AG04449 (cell line): ENCODE measurements at regions not wholly inside any gene's neighbourhood (a gene's known extent, or its start where the extent isn't known, plus 50 kb on each side); places are given as distances from the start of the nearest gene placed in this dataset.
"Not testable (repeated sequence)": the region's sequence is repeated elsewhere in the genome, so short reads cannot be mapped to it uniquely, and the experiment has no call there.

ENCODE experiments used
- CTCF ChIA-PET: fragments of 350-600 bp; formaldehyde crosslinking; extraction: SDS; loops from one replicate; lab custom pipeline; 2021; ENCODE audit warnings: antibody characterized with exemption; lab: Yijun Ruan, JAX
- POLR2A ChIA-PET: fragments of 400-600, 350-600 bp; formaldehyde crosslinking; extraction: SDS; loops from one replicate; lab custom pipeline; 2020; ENCODE audit warnings: antibody characterized with exemption, inconsistent platforms; lab: Yijun Ruan, JAX
- DNase-seq: peaks from one replicate; pipeline ENCODE4 v3.0.0-alpha.2; 2010; ENCODE audit warnings: low read depth, low spot score
- H3K4me3 ChIP-seq: 2 replicates; pipeline ENCODE4 v1.5.1; 2011; ENCODE audit warnings: low read depth, mild to moderate bottlenecking, control low read depth, low read length
- TF ChIP-seq, protein P1 (sequence below): IDR thresholded peaks from one replicate; pipeline ENCODE4 v1.5.1; 2011; ENCODE audit warnings: mild to moderate bottlenecking, moderate library complexity, low read length, control low read depth, inconsistent platforms; ENCODE audit not compliant: insufficient read depth; ENCODE audit errors: missing control alignments

DNA sequence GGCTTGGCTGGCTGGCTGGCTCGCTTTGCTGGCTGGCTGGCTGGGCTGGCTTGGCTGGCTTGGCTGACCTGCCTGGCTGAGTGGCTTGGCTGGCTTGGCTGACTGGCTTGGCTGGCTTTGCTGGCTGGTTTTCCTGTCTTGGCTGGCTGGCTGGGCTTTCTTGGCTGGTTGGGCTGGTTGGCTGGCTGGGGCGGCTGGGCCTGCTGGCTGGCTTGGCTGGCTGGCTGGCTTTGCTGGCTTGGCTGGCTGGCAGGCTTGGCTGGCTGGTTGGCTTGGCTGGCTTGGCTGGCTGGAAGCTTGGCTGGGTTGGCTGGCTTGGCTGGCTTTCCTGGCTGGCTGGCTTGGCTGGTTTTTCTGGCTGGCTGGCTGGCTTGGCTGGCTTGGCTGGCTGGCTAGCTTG is 435.6 kb downstream of the GOLGA6L6 start:
- H3K4me3 ChIP-seq = no peak overlapping the region
- CTCF ChIA-PET = no interaction called here
- no peak for DNase-seq
- TF ChIP-seq, protein P1, sequence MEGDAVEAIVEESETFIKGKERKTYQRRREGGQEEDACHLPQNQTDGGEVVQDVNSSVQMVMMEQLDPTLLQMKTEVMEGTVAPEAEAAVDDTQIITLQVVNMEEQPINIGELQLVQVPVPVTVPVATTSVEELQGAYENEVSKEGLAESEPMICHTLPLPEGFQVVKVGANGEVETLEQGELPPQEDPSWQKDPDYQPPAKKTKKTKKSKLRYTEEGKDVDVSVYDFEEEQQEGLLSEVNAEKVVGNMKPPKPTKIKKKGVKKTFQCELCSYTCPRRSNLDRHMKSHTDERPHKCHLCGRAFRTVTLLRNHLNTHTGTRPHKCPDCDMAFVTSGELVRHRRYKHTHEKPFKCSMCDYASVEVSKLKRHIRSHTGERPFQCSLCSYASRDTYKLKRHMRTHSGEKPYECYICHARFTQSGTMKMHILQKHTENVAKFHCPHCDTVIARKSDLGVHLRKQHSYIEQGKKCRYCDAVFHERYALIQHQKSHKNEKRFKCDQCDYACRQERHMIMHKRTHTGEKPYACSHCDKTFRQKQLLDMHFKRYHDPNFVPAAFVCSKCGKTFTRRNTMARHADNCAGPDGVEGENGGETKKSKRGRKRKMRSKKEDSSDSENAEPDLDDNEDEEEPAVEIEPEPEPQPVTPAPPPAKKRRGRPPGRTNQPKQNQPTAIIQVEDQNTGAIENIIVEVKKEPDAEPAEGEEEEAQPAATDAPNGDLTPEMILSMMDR = no peak
- POLR2A ChIA-PET = no interaction called here

- DNase-seq, CTCF ChIA-PET, POLR2A ChIA-PET, H3K4me3 ChIP-seq: not testable (repeated sequence)
Measured at GRCh38 chr15:20105011-20105990, 436.3 kb downstream of the GOLGA6L6 start.

DNA sequence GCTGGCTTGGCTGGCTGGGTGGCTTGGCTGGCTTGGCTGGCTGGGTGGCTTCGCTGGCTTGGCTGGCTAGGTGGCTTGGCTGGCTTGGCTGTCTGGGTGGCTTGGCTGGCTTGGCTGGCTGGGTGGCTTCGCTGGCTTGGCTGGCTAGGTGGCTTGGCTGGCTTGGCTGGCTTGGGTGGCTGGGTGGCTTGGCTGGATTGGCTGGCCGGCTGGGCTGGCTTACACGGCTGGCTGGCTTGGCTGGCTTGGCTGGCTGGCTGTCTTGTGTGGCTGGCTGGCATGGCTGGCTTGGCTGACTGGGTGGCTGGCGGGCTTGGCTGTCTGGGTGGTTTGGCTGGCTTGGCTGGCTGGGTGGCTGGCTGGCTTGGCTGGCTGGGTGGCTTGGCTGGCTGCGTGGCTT is 437.0 kb downstream of the GOLGA6L6 start:
- CTCF ChIA-PET, H3K4me3 ChIP-seq, POLR2A ChIA-PET, DNase-seq: not testable (repeated sequence)

DNA sequence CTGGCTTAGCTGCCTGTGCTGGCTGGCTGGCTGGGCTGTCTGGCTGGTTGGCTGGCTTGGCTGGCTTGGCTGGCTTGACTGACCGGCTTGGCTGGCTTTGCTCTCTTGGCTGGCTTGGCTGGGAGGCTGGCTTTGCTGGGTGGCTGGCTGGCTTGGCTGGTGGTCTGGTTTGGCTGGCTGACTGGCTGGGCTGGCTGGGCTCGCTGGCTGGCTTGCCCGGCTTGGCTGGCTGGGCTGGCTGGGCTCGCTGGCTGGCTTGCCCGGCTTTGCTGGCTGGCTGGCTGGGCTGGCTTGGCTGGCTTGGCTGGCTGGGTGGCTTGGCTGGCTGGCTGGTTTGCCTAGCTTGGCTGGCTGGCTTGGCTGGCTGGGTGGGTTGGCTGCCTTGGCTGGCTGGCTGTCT is 438.7 kb downstream of the GOLGA6L6 start:
- H3K4me3 ChIP-seq, CTCF ChIA-PET, POLR2A ChIA-PET, DNase-seq: not testable (repeated sequence)

DNA sequence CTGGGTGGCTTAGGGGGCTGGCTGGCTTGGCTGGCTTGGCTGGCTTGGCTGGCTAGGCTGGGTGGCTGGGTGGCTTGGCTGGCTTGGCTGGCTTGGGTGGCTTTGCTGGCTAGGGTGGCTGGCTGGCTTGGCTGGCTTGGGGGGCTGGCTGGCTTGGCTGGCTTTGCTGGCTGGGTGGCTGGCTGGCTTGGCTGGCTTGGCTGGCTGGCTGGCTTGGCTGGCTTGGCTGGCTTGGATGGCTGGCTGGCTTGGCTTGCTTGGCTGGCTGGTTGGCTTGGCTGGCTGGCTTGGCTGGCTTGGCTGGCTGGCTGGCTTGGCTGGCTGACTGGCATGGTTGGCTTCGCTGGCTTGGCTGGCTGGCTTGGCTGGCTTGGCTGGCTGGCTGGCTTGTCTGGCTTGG is 439.4 kb downstream of the GOLGA6L6 start:
- DNase-seq, CTCF ChIA-PET, POLR2A ChIA-PET: not testable (repeated sequence)

DNA sequence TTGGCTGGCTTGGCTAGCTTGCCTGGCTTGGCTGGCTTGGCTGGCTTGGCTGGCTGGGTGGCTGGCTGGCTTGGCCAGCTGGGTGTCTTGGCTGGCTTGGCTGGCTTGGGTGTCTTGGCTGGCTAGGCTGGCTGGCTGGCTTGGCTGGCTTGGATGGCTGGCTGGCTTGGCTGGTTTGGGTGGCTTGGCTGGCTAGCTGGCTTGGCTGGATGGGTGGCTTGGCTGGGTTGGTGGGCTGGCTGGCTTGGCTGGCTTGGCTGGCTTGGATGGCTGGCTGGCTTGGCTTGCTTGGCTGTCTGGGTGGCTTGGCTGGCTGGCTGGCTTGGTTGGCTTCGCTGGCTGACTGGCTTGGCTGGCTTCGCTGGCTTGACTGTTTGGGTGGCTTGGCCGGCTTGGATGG is 440.3 kb downstream of the GOLGA6L6 start:
- H3K4me3 ChIP-seq, POLR2A ChIA-PET, DNase-seq, CTCF ChIA-PET: not testable (repeated sequence)

More for the DNA sequence above, 439.4 kb downstream of the GOLGA6L6 start:
- not testable (repeated sequence) for H3K4me3 ChIP-seq

GRCh38 chr15:20100604-20101270 is 440.9 kb downstream of the GOLGA6L6 start:
- CTCF ChIA-PET, POLR2A ChIA-PET, DNase-seq, H3K4me3 ChIP-seq: not testable (repeated sequence)

- H3K4me3 ChIP-seq, DNase-seq, POLR2A ChIA-PET, CTCF ChIA-PET: not testable (repeated sequence)
Measured at GRCh38 chr15:20095699-20096303, 445.8 kb downstream of the GOLGA6L6 start.

GRCh38 chr15:20089541-20089940 is 452.1 kb downstream of the GOLGA6L6 start:
- DNase-seq, POLR2A ChIA-PET, H3K4me3 ChIP-seq, CTCF ChIA-PET: not testable (repeated sequence)

DNA sequence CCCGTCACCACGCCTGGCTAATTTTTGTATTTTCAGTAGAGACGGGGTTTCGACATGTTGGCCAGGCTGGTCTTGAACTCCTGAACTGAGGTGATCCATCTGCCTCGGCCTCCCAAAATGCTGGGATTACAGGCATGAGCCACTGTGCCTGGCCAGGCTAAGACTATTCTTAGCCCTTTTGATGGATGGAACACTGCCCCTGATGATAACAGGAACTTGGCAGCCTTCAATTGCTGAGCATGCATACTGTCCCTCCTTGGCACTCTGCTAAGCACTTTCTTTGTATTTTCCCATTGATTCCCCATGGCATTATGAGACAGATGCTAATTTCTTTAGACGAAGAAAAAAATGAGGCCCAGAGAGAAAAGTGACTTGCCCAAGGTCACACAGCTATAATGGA is 457.6 kb downstream of the GOLGA6L6 start:
- DNase-seq, CTCF ChIA-PET, H3K4me3 ChIP-seq, POLR2A ChIA-PET: not testable (repeated sequence)

DNA sequence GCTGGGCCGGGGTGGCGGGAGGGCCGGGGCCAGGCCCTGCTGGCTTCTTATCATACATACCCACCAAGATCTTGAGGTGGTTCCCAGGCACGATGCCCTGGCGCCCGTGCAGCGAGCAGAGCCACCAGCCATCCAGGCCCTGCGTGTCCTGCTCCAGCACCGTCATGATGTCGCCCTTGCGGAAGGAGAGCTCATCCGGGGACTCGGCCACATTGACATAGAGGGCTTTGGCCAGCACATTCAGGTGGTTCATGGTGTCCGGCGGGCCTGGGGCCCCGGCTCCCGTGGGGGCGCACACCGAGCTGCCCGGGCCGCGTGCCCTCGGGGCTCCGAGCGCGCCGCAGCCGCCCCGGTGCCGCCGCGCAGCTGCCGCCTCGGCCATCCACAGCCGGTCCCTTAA is 467.5 kb downstream of the GOLGA6L6 start:
- POLR2A ChIA-PET, DNase-seq, H3K4me3 ChIP-seq, CTCF ChIA-PET: not testable (repeated sequence)

GRCh38 chr15:20069043-20069442 is 472.6 kb downstream of the GOLGA6L6 start:
- CTCF ChIA-PET, H3K4me3 ChIP-seq, POLR2A ChIA-PET, DNase-seq: not testable (repeated sequence)

GRCh38 chr15:20066173-20066572 is 475.4 kb downstream of the GOLGA6L6 start:
- DNase-seq, POLR2A ChIA-PET, CTCF ChIA-PET, H3K4me3 ChIP-seq: not testable (repeated sequence)

- CTCF ChIA-PET, POLR2A ChIA-PET, H3K4me3 ChIP-seq, DNase-seq: not testable (repeated sequence)
Measured at GRCh38 chr15:20065508-20065907, 476.1 kb downstream of the GOLGA6L6 start.

DNA sequence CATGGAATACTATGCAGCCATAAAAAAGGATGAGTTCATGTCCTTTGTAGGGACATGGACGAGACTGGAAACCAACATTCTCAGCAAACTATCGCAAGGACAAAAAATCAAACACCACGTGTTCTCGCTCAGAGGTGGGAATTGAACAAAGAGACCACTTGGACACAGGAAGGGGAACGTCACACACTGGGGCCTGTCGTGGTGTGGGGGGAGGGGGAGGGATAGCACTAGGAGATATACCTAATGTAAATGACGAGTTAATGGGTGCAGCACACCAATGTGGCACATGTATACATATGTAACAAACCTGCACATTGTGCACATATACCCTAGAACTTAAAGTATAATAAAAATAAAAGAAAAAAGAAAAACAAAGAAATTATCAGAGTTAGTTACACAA is 478.4 kb downstream of the GOLGA6L6 start:
- POLR2A ChIA-PET, DNase-seq, H3K4me3 ChIP-seq, CTCF ChIA-PET: not testable (repeated sequence)
